Right lobe of liver (tissue), 6 donors: ENCODE measurements at regions not wholly inside any gene's neighbourhood (a gene's known extent, or its start where the extent isn't known, plus 50 kb on each side); places are given as distances from the start of the nearest gene placed in this dataset.

Experiments used
- ATAC-seq, 4 donors: fragments of 200-7000 bp; cut with Tn5 transposase; one replicate each; pipeline ENCODE4 v1.9.1; 2020; ENCODE audit warnings: mild to moderate bottlenecking in 4 of 4, moderate library complexity in 4 of 4
- DNase-seq, 3 donors: peaks; one replicate each; pipeline ENCODE4 v3.0.0-alpha.2; 2020
- H3K27ac ChIP-seq, 3 donors: fragments of 200-600 bp; one replicate each; pipeline ENCODE4 v1.8.0; 2022
- H3K27me3 ChIP-seq, 2 donors: fragments of 200-600 bp; one replicate each; pipeline ENCODE4 v1.8.0; 2022
- H3K36me3 ChIP-seq, 4 donors: fragments of 200-600 bp; sonication (generic) in 1 of 4; one replicate each; pipeline versions ENCODE4 v1.5.1 to v1.8.0; 2017 to 2022; ENCODE audit warnings: control low read depth in 1 of 4
- H3K4me1 ChIP-seq, 4 donors: fragments of 200-600 bp; sonication (generic) in 1 of 4; one replicate each; pipeline versions ENCODE4 v1.5.1 to v1.8.0; 2017 to 2022; ENCODE audit warnings: control low read depth in 1 of 4
- H3K4me3 ChIP-seq, 3 donors: fragments of 200-600 bp; one replicate each; pipeline ENCODE4 v1.8.0; 2022
- H3K9me3 ChIP-seq, 4 donors: fragments of 200-600 bp; sonication (generic) in 1 of 4; one replicate each; pipeline versions ENCODE4 v1.5.1 to v1.8.0; 2017 to 2022; ENCODE audit warnings: control low read depth in 1 of 4
- POLR2A ChIP-seq: fragments of 450-650 bp; IDR thresholded peaks from one replicate; pipeline ENCODE4 v1.6.1; 2017; ENCODE audit warnings: antibody characterized with exemption, mild to moderate bottlenecking
- WGBS: methylation state at CpG from one replicate; pipeline ENCODE4 v1.1.6; 2018; ENCODE audit warnings: low coverage, low lambda C conversion rate; ENCODE audit not compliant: insufficient coverage; ENCODE audit errors: missing lambda C conversion rate; 5-methylcytosine and 5-hydroxymethylcytosine counted together
- intact Hi-C, 2 donors: fragments of 100-400 bp; cut with DNase I; formaldehyde crosslinking; loops; one replicate each; pipeline versions ENCODE4 v1.11.2 to v1.14.1; 2022
- TF ChIP-seq, protein P1 (sequence below), 4 donors: fragments of 200-600 bp in 3 of 4; fragments of 450-650 bp in 1 of 4; IDR thresholded peaks; one replicate each; pipeline versions ENCODE4 v1.5.1 to v1.8.0; 2016 to 2022; ENCODE audit warnings: antibody characterized with exemption in 4 of 4, mild to moderate bottlenecking in 2 of 4
- donor health status: DM: no; HTN: yes; CAD: no.
- donor health status: DM: no; HTN: no; CAD: no.
- donor health status: DM: no; HTN: no; CAD: no.
- donor health status: DM: no; HTN: yes; CAD: no.
- donor health status: DM: no; HTN: yes; CAD: no.

DNA sequence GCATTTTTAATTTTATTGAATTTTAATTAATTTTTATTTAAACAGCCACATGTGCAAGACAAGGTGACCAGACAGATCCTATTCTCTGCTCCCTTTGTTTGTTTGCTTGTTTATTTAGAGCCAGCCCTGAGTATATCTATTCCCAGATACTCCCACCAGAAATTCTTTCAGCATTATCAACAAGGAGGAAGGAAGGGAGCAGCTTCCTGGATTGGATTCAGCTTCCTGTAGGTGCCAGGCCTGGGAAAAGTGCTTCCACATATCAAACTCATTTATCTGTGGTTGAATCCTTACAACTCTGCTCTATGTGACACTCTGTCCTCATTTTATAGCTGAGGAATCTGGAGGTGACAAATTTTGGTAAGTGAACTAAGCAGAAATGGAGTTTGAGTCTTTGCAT lies 60.5 kb upstream of the KLF7 start:
- H3K9me3 ChIP-seq, result no peaks in the 10 kb centered on the region
- TF ChIP-seq POLR2A, result no peak
- TF ChIP-seq, protein P1, sequence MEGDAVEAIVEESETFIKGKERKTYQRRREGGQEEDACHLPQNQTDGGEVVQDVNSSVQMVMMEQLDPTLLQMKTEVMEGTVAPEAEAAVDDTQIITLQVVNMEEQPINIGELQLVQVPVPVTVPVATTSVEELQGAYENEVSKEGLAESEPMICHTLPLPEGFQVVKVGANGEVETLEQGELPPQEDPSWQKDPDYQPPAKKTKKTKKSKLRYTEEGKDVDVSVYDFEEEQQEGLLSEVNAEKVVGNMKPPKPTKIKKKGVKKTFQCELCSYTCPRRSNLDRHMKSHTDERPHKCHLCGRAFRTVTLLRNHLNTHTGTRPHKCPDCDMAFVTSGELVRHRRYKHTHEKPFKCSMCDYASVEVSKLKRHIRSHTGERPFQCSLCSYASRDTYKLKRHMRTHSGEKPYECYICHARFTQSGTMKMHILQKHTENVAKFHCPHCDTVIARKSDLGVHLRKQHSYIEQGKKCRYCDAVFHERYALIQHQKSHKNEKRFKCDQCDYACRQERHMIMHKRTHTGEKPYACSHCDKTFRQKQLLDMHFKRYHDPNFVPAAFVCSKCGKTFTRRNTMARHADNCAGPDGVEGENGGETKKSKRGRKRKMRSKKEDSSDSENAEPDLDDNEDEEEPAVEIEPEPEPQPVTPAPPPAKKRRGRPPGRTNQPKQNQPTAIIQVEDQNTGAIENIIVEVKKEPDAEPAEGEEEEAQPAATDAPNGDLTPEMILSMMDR (IDR thresholded peaks at IDR 0.05), result no peak
- H3K27me3 ChIP-seq, result no peaks in the 10 kb centered on the region
- H3K36me3 ChIP-seq, result no peaks in the 10 kb centered on the region
- H3K4me3 ChIP-seq, result no peak overlapping the region
- intact Hi-C loops, result no loop called here
- DNase-seq (no peak), ATAC-seq (peak in 2 of 4 donors; percentile 16 to 34)
- no peaks in the 10 kb centered on the region for H3K4me1 ChIP-seq
- H3K27ac ChIP-seq, result no peak overlapping the region

DNA sequence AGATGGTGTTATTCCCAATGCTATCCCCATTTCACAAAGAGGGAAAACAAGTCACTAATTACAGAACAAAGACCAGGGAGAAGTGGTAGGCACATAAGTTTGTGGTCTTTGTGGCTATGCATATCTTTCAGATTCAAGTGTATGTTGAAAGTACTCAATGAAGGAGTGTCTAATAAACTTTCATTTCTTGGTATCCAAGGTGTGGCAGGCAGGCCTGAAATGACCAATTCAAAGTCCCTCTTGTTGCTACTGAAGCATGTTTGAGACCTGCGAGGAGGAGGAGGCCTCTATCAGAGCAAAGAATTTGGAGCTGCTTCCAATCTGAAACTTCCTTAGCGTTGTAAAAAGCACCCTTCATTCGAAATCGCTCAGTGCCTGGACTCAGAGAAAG lies 60.9 kb upstream of the KLF7 start:
- DNase-seq, result no peak
- no peak overlapping the region for H3K27ac ChIP-seq
- intact Hi-C loops, result no loop called here
- no peaks in the 10 kb centered on the region for H3K4me1 ChIP-seq
- TF ChIP-seq, protein P1 (IDR thresholded peaks at IDR 0.05), result no peak
- no peak for TF ChIP-seq POLR2A
- 52% methylated on average over 4 of the region's 4 CpGs for WGBS
- no peak for ATAC-seq
- H3K36me3 ChIP-seq, result no peaks in the 10 kb centered on the region
- H3K4me3 ChIP-seq, result no peak overlapping the region
- H3K9me3 ChIP-seq, result no peaks in the 10 kb centered on the region
- H3K27me3 ChIP-seq, result no peaks in the 10 kb centered on the region

DNA sequence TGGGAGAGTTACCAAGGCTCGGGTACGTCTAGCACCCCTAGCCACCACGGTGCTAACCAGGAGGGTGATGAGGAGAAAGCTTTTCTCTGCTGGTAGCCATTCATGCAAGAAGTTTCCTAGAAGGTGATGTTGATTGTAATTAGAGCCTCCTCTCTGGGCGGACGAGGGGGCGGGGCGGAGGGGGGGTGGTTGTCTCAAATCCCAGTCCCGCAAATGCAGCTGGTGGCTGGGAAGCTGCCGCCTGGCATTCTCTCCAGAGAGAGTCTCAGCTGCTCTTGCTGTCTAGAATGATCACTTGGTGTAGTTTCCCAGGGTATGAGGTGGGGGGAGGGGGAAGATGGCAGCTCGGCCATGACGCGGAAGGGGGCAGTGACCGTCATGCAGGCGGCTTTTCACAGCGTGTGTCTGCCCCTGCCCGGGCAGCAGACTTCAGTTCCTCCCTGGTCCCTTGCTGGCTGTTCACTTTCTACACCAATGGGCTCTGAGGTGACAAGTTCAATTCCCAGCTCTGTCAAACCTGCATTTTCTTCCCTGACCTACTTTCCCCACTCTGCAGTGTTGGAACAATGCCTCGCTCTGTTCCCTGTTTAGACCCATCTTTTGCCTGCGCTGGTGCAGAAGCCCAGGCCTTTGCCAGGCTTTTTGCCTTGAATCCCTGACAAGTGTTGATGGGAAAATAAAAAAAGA lies 61.5 kb upstream of the KLF7 start:
- WGBS, result 95% methylated on average over 2 of the region's 18 CpGs
- intact Hi-C loops, result no loop called here
- H3K27me3 ChIP-seq, result no peaks in the 10 kb centered on the region
- TF ChIP-seq, protein P1 (IDR thresholded peaks at IDR 0.05), result no peak
- TF ChIP-seq POLR2A, result no peak
- H3K9me3 ChIP-seq, result no peaks in the 10 kb centered on the region
- no peak overlapping the region for H3K27ac ChIP-seq
- no peaks in the 10 kb centered on the region for H3K36me3 ChIP-seq
- ATAC-seq (peak in 1 of 4 donors; percentile 14), DNase-seq (no peak)
- no peak overlapping the region for H3K4me3 ChIP-seq
- no peaks in the 10 kb centered on the region for H3K4me1 ChIP-seq

DNA sequence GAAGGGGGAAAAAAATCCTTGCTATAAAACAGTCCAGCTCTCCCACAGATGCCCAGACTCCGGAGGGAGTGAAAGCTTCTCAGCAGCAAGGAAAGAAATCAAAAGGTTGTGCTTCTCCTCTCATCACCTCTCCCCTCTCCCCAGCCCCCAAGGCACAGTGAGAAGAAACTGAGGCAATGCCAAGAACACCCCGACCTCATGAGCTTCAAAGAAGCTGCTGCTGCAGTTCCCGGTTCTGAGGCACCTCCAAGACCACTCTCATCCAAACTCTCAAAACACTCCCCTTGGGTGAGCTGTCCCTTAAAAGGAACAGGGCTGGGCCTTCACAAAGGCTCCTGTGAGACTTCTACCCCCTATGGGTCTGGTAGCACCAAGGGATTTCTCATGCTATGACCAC lies 62.0 kb upstream of the KLF7 start:
- Histone ChIP-seq H3K9me3 (no peaks in the 10 kb centered on the region), H3K36me3 (no peaks in the 10 kb centered on the region), H3K27ac (no peak overlapping the region), H3K4me1 (no peaks in the 10 kb centered on the region), H3K4me3 (no peak overlapping the region), H3K27me3 (no peaks in the 10 kb centered on the region)
- no peak for DNase-seq
- no peak for TF ChIP-seq POLR2A
- TF ChIP-seq, protein P1 (IDR thresholded peaks at IDR 0.05), result no peak
- WGBS, result 60% methylated on average over 1 of the region's 3 CpGs
- intact Hi-C loops, result no loop called here
- no peak for ATAC-seq

DNA sequence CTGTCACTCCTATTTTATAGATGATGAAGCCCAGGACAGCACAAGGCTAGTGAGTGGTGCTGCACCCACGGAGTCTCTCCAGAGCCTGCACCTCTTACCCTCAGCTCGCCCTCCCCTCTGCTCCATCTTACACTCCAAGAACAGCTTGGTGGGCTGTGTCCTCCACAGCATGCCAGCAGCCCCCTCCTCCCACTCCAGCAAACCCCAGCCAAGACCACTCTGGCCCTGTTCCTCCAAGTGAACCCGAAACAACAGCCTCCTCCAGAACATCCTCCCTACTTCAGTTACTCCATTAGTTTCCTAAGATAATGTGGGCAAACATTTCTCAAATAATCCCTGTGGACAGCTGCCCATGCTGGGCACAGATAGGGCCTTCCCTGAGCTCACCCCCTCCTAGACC lies 62.7 kb upstream of the KLF7 start:
- Histone ChIP-seq H3K4me1 (no peaks in the 10 kb centered on the region), H3K27ac (no peak overlapping the region), H3K9me3 (no peaks in the 10 kb centered on the region), H3K4me3 (no peak overlapping the region), H3K36me3 (no peaks in the 10 kb centered on the region), H3K27me3 (no peaks in the 10 kb centered on the region)
- WGBS, result 66% methylated on average over 2 of the region's 3 CpGs
- no peak for DNase-seq
- ATAC-seq, result no peak
- intact Hi-C loops, result no loop called here
- TF ChIP-seq, protein P1 (IDR thresholded peaks at IDR 0.05), result no peak
- no peak for TF ChIP-seq POLR2A
